ENCODE measurements at regions not wholly inside any gene's neighbourhood (a gene's known extent, or its start where the extent isn't known, plus 50 kb on each side); places are given as distances from the start of the nearest gene placed in this dataset.

- no peak overlapping the region for H3K4me3 ChIP-seq (ENCODE audit: low read depth in 1 of 2, low read length in 1 of 2)
- TF ChIP-seq CTCF (IDR thresholded peaks at IDR 0.05) = no peak
- H3K27me3 ChIP-seq = no peaks in the 10 kb centered on the region
- H3K27ac ChIP-seq = no peak overlapping the region
- H3K36me3 ChIP-seq = no peaks in the 10 kb centered on the region
- H3K9me3 ChIP-seq = no peaks in the 10 kb centered on the region
- H3K4me1 ChIP-seq (ENCODE audit: control insufficient read depth in 1 of 2, insufficient read depth in 1 of 2, low read depth in 1 of 2, low read length in 1 of 2) = peaks cover 0 to 8% of the 10 kb centered on the region in 2 experiments
Measured at GRCh38 chr20:50328222-50328979, 137.8 kb downstream of the CEBPB start.

GRCh38 chr20:50328996-50329898 lies 138.6 kb downstream of the CEBPB start:
- TF ChIP-seq CTCF (IDR thresholded peaks at IDR 0.05) = no peak

GRCh38 chr20:50329981-50330503 lies 139.4 kb downstream of the CEBPB start:
- Histone ChIP-seq H3K4me3 (ENCODE audit: low read depth in 1 of 2, low read length in 1 of 2) (no peak overlapping the region), H3K36me3 (no peaks in the 10 kb centered on the region), H3K4me1 (ENCODE audit: control insufficient read depth in 1 of 2, insufficient read depth in 1 of 2, low read depth in 1 of 2, low read length in 1 of 2) (peaks cover 2 to 10% of the 10 kb centered on the region in 2 experiments), H3K27ac (no peak overlapping the region), H3K9me3 (no peaks in the 10 kb centered on the region), H3K27me3 (no peaks in the 10 kb centered on the region)
- no peak for TF ChIP-seq CTCF (IDR thresholded peaks at IDR 0.05)

More at GRCh38 chr20:50328996-50329898, 138.6 kb downstream of the CEBPB start:
- Histone ChIP-seq H3K27me3 (no peaks in the 10 kb centered on the region), H3K4me1 (ENCODE audit: control insufficient read depth in 1 of 2, insufficient read depth in 1 of 2, low read depth in 1 of 2, low read length in 1 of 2) (peaks cover 0 to 8% of the 10 kb centered on the region in 2 experiments), H3K4me3 (ENCODE audit: low read depth in 1 of 2, low read length in 1 of 2) (no peak overlapping the region), H3K9me3 (no peaks in the 10 kb centered on the region), H3K36me3 (no peaks in the 10 kb centered on the region), H3K27ac (no peak overlapping the region)

- H3K27me3 ChIP-seq = no peaks in the 10 kb centered on the region
- no peak overlapping the region for H3K27ac ChIP-seq
- H3K4me1 ChIP-seq (ENCODE audit: control insufficient read depth in 1 of 2, insufficient read depth in 1 of 2, low read depth in 1 of 2, low read length in 1 of 2) = peaks cover 3 to 12% of the 10 kb centered on the region in 2 experiments
- no peaks in the 10 kb centered on the region for H3K9me3 ChIP-seq
- no peak for TF ChIP-seq CTCF (IDR thresholded peaks at IDR 0.05)
- H3K36me3 ChIP-seq = no peaks in the 10 kb centered on the region
- H3K4me3 ChIP-seq (ENCODE audit: low read depth in 1 of 2, low read length in 1 of 2) = no peak overlapping the region
Measured at GRCh38 chr20:50330504-50331313, 140.1 kb downstream of the CEBPB start.
